Subcutaneous abdominal adipose tissue (tissue), 5 donors: ENCODE measurements at regions not wholly inside any gene's neighbourhood (a gene's known extent, or its start where the extent isn't known, plus 50 kb on each side); places are given as distances from the start of the nearest gene placed in this dataset.

ENCODE experiments used
- H3K27ac ChIP-seq: one replicate; pipeline ENCODE4 v1.7.0; 2013; ENCODE audit warnings: low read depth, mild to moderate bottlenecking, inconsistent platforms, low read length, moderate library complexity
- H3K27me3 ChIP-seq, 5 donors: one replicate each; pipeline ENCODE4 v1.7.0; 2013; ENCODE audit warnings: low read length in 5 of 5, inconsistent platforms in 1 of 5; ENCODE audit not compliant: control insufficient read depth in 5 of 5, insufficient read depth in 4 of 5
- H3K36me3 ChIP-seq, 5 donors: one replicate each; pipeline ENCODE4 v1.7.0; 2013; ENCODE audit warnings: low read length in 5 of 5; ENCODE audit not compliant: control insufficient read depth in 5 of 5, insufficient read depth in 5 of 5
- H3K4me1 ChIP-seq, 5 donors: one replicate each; pipeline ENCODE4 v1.7.0; 2013; ENCODE audit warnings: low read length in 5 of 5, mild to moderate bottlenecking in 3 of 5, moderate library complexity in 1 of 5; ENCODE audit not compliant: control insufficient read depth in 5 of 5, insufficient read depth in 5 of 5
- H3K4me3 ChIP-seq, 5 donors: one replicate each; pipeline ENCODE4 v1.7.0; 2013; ENCODE audit warnings: low read length in 5 of 5, low read depth in 1 of 5
- H3K9ac ChIP-seq, 5 donors: one replicate each; pipeline ENCODE4 v1.7.0; 2013; ENCODE audit warnings: low read length in 5 of 5, mild to moderate bottlenecking in 4 of 5, moderate library complexity in 3 of 5
- H3K9me3 ChIP-seq, 5 donors: one replicate each; pipeline ENCODE4 v1.7.0; 2013; ENCODE audit warnings: low read length in 5 of 5; ENCODE audit not compliant: control insufficient read depth in 5 of 5
- donor health status: healthy.
- donor health status: healthy.
- donor health status: healthy.
- donor health status: healthy.
- donor health status: healthy.

DNA sequence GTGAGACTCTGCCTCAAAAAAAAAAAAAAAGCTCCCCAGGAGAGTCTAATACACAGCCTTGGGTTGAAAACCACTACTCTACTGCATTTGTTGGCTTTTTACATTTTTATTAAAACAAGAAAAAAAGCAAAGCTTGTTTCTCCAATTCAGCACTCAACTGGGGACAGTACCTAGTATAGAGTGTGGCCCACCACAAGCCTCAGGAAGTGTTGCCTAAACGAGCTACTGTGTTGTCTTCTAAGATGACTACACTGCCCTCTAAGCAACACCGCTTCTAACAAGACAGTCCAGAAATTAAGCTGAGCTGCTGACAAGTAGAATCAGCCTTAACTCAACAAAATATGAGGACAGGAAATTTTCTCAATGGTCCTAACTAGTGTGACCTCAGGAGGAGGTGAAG, 522.2 kb downstream of the FGF9 start:
- H3K27ac ChIP-seq: no peak overlapping the region
- no peak overlapping the region for H3K4me3 ChIP-seq
- peaks cover 0 to 8% (median 0%) of the 10 kb centered on the region in 5 donors for H3K4me1 ChIP-seq
- no peak overlapping the region for H3K9ac ChIP-seq
- no peaks in the 10 kb centered on the region for H3K27me3 ChIP-seq
- no peaks in the 10 kb centered on the region for H3K36me3 ChIP-seq
- H3K9me3 ChIP-seq: no peaks in the 10 kb centered on the region

DNA sequence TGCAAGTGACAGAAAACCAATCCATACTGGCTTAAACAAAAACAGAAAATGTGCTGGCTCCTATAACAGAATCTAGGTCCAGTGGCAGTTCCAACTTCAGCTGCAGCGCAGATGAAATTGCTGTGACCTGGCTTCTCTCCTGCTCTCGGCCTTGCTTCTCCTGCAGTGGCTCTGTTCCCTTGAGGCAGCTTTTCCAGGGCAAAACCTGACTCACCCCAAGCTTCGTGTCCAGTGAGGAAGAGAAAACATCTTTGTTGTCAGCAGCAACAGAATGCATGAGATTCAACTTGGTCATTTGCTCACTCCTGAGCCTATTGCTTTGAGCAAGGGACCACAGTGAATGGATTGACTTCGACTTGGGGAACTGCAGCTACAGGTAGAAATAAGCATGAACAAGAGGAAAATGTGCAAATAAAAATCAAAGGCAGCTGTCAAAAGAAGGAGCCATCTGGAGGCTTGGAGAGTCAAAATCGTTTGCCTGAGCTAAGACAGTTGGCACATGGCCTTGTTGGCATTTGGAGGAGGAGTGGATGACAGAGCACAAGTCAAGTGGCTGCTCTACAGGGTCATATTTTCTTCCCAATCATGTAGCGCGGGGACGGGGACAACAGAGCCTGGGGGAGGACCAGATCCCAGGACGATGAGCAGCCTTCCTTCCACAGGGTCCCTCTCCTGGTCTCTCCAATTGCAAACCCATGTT, 523.4 kb downstream of the FGF9 start:
- Histone ChIP-seq H3K36me3 (no peaks in the 10 kb centered on the region), H3K4me3 (no peak overlapping the region), H3K27me3 (no peaks in the 10 kb centered on the region), H3K9me3 (no peaks in the 10 kb centered on the region), H3K9ac (no peak overlapping the region), H3K4me1 (peaks cover 0 to 16% (median 0%) of the 10 kb centered on the region in 5 donors), H3K27ac (no peak overlapping the region)

DNA sequence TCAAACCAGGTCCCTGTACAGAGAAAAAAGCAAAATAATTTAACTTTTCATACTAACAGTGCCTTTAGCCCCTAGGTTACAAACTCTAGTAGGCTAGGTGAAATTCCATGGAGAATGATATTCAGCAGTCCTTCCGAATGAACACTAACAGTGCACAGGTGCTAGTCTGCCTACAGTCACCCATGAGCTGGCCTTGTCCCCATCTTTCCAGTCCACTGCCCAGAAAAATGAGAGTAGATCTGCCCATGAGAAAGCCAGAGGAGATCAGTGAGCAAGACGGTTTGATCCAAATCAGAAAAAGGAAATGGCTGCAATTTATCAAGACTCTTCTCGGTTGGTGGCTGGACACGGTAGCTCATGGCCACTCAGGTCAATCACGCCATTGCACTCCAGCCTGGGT, 524.9 kb downstream of the FGF9 start:
- Histone ChIP-seq H3K27ac (no peak overlapping the region), H3K27me3 (no peaks in the 10 kb centered on the region), H3K9me3 (no peaks in the 10 kb centered on the region), H3K4me3 (no peak overlapping the region), H3K9ac (no peak overlapping the region), H3K4me1 (peaks cover 0 to 16% (median 0%) of the 10 kb centered on the region in 5 donors), H3K36me3 (no peaks in the 10 kb centered on the region)

DNA sequence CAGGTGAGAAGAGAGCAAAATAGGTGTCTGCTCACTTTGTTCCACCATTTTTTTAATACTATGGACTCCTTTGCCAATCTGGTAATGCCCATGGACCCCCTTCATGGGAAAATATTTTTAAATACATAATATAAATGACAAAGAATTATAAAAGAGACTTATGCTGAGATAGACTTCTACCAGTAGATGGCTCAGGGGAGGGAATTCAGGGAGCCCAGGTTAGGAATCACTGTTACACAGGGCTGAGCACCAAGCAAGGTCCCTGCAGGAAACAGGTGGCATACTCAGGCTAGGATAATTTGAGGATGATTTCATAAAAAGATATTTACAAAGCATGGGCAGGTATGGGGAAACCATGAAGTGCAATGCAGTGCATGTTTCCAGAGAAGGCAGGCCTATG, 525.9 kb downstream of the FGF9 start:
- no peak overlapping the region for H3K9ac ChIP-seq
- H3K4me1 ChIP-seq: peaks cover 0 to 16% (median 0%) of the 10 kb centered on the region in 5 donors
- no peaks in the 10 kb centered on the region for H3K27me3 ChIP-seq
- no peak overlapping the region for H3K27ac ChIP-seq
- no peaks in the 10 kb centered on the region for H3K36me3 ChIP-seq
- H3K9me3 ChIP-seq: no peaks in the 10 kb centered on the region
- H3K4me3 ChIP-seq: no peak overlapping the region

DNA sequence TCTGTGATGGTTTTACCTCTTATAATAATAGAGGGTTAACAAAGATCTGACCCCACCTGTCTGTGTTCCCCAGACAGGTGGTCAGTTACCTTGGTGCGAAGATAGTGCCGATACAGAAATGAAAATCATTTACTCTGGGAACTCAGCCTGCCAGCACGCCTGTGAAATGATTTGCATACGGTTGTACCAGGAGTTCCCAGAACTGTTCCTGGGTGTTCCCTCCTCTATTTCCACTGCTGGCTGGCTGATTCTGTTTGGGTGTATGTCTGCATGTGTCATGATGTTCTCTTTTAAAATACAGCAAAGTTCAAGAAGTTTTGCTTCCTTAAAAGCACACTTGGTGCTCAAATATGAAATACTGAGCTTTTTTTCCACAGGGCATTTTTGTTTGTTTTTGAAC, 527.1 kb downstream of the FGF9 start:
- no peaks in the 10 kb centered on the region for H3K9me3 ChIP-seq
- H3K27ac ChIP-seq: no peak overlapping the region
- H3K4me3 ChIP-seq: no peak overlapping the region
- H3K9ac ChIP-seq: no peak overlapping the region
- peaks cover 0 to 16% (median 0%) of the 10 kb centered on the region in 5 donors for H3K4me1 ChIP-seq
- no peaks in the 10 kb centered on the region for H3K36me3 ChIP-seq
- H3K27me3 ChIP-seq: no peaks in the 10 kb centered on the region

DNA sequence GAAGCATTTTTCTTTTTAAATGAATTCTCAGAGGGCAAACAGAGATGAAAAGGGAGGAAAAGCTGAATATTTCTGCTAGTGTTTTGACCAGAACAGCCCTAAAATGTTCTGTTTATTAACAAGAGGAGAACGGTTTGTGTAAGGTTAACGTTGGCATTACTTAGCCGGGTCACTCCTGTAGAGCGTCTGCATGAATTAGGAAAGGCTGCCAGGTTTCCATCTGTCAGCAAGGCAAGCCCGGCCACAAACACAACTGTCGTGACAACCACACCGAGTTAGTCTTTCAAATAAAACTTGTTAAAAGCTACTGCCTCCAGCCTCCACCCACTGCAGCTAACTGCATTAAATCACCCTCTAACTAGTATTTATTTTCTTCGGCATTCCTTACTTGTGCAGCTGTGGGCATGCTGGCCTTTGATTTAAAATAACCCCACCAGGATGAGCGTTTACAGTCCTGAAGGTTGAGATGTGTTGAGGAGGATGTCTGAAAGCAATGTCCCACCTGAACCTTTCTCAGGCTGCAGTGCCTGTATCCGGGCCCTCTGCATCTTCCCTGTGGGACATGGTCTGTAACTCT, 527.9 kb downstream of the FGF9 start:
- peaks cover 0 to 16% (median 0%) of the 10 kb centered on the region in 5 donors for H3K4me1 ChIP-seq
- H3K4me3 ChIP-seq: no peak overlapping the region
- no peak overlapping the region for H3K9ac ChIP-seq
- H3K36me3 ChIP-seq: no peaks in the 10 kb centered on the region
- no peaks in the 10 kb centered on the region for H3K9me3 ChIP-seq
- no peak overlapping the region for H3K27ac ChIP-seq
- H3K27me3 ChIP-seq: no peaks in the 10 kb centered on the region

DNA sequence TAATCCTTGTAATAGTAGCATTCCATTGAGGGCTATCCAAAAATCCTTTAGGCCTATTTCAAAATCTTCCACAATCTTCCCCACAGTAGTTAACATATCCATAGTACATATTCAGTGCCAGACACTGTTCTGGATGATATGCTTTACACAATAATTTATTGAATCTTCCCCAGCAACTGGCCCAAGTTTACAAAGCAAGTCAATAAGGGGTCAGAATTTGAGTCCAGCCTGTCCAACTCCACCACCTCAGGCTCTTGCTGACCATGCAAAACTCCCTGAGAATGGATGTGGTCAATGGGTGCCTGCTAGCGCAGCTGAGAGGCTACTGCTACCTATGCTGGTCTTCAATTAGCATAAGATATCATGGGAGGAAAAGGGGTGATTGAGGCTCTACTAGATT, 529.6 kb downstream of the FGF9 start:
- H3K4me1 ChIP-seq: peaks cover 0 to 11% (median 0%) of the 10 kb centered on the region in 5 donors
- H3K4me3 ChIP-seq: no peak overlapping the region
- H3K36me3 ChIP-seq: no peaks in the 10 kb centered on the region
- no peaks in the 10 kb centered on the region for H3K9me3 ChIP-seq
- H3K27me3 ChIP-seq: no peaks in the 10 kb centered on the region
- H3K27ac ChIP-seq: no peak overlapping the region
- no peak overlapping the region for H3K9ac ChIP-seq

DNA sequence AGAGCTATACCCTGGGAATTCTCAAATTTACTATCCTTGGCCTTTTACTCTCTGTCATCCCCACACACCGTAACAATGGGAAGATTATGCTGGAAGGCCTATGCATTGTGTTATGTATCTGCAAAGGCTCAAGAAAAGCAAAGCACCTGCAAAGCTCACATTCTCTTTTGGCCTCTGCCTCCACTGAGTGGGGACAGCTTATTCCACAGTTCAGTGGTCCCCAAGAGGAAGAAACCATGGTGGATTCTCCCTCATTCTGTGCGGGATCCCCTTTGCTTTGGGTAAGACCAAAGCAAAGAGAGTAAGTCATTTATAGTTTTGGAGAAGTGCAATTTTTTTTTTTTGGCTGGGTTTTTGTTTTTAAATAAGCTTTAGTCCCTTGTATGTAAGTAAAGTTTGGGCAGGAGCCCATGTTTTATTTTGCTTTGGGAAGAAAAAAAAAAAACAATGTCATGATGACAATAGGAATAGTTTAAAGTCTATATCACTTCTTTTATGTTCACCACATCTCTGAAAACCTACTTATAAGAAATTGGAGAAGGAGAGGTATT, 530.6 kb downstream of the FGF9 start:
- peaks cover 0 to 4% (median 2%) of the 10 kb centered on the region in 5 donors for H3K9me3 ChIP-seq
- no peak overlapping the region for H3K9ac ChIP-seq
- peaks cover 0 to 11% (median 0%) of the 10 kb centered on the region in 5 donors for H3K4me1 ChIP-seq
- H3K4me3 ChIP-seq: no peak overlapping the region
- no peaks in the 10 kb centered on the region for H3K27me3 ChIP-seq
- H3K27ac ChIP-seq: no peak overlapping the region
- no peaks in the 10 kb centered on the region for H3K36me3 ChIP-seq

DNA sequence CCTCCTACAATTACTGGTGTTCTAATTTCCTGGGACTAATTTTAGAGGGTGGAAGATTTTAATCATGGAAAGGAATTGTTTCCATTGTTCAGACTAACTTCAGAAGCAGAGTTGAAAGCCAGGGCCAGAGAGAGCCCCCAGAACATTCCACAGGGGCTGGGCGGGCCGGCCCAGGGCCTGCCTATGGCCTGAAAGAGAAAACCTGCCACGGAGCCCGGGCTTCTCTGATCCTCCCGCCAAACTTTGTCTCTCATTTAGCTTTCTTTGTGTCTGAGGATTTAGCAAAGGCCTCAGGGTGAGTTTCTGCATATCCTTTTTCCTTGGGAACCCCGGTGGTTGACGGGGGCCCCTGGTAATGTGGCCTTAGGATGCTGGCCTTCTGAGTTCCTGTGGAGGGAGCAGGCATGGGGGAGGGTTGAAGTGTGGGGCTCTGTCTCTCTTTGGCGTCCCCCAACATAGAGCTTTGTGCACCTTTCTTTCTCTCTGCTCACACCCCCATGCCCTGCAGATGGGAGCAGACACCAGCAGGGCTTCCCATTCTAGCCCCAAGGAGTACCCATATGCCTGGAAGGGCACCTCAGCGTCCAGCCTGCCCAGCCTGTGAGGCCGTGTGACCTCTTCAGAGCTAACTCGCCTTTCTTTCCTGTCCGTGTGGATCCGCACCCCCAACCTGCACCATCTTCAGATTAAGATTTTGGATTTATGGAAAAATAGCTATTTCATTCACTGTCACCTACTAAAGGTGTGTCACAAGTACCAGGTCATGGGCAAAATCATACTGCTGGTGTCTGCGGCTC, 539.5 kb downstream of the FGF9 start:
- H3K36me3 ChIP-seq: no peaks in the 10 kb centered on the region
- no peaks in the 10 kb centered on the region for H3K27me3 ChIP-seq
- peaks cover 0 to 12% (median 4%) of the 10 kb centered on the region in 5 donors for H3K9me3 ChIP-seq
- H3K4me1 ChIP-seq: no peaks in the 10 kb centered on the region
- no peak overlapping the region for H3K27ac ChIP-seq
- H3K4me3 ChIP-seq: no peak overlapping the region
- no peak overlapping the region for H3K9ac ChIP-seq

DNA sequence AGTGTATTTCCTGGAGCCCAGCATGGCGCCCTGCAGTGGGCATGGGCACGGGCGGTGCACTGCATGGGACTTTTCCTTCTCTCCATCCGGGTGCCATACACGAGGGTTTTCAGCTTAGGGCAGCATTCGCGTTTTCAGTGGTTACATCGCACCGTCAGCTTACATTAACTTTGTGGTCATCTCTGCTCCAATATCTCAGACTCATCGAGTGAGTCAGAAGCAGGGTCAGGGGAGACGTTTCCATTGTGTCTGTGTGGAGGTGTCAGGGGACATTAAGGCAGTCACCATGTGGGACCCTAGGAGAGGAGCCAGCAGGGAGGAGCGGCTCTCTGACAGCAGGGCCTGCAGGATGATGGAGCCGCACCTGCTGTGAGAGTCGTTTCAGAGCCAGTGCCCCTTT, 541.0 kb downstream of the FGF9 start:
- no peak overlapping the region for H3K4me3 ChIP-seq
- no peaks in the 10 kb centered on the region for H3K36me3 ChIP-seq
- no peak overlapping the region for H3K9ac ChIP-seq
- no peaks in the 10 kb centered on the region for H3K4me1 ChIP-seq
- H3K9me3 ChIP-seq: peaks cover 0 to 4% (median 0%) of the 10 kb centered on the region in 5 donors
- H3K27me3 ChIP-seq: no peaks in the 10 kb centered on the region
- H3K27ac ChIP-seq: no peak overlapping the region
